ENCODE measurements at regions not wholly inside any gene's neighbourhood (a gene's known extent, or its start where the extent isn't known, plus 50 kb on each side); places are given as distances from the start of the nearest gene placed in this dataset.

DNA sequence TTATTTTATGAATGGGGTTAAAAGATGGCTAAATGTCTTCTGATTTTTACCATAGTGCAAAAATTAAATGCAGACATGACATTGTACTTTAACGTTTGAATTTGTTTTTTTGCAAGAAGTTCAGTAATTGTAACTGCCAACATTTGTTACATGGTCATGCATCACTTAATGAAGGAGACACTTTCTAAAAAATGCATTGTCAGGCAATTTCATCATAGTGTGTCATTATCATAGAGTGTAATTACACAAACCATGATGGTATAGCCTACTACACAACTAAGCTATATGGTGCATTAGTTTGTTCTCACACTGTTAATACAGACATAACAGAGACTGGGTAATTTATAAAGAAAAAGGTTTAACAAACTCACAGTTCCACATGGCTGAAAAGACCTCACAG, 50.0 kb upstream of the NAA35 start:
- Histone ChIP-seq H3K4me3 (no peak overlapping the region), H3K9me3 (no peaks in the 10 kb centered on the region), H3K27ac (no peak overlapping the region), H3K4me1 (replicated peaks) (no peaks in the 10 kb centered on the region), H3K27me3 (replicated peaks; ENCODE audit: insufficient read depth) (no peaks in the 10 kb centered on the region), H3K36me3 (no peaks in the 10 kb centered on the region)
- no peak for DNase-seq (ENCODE audit: low spot score)
- 64% methylated on average over 1 of the region's 1 CpG for WGBS
- intact Hi-C loops (cut with DNase I): no loop called here
- TF ChIP-seq, protein P1, sequence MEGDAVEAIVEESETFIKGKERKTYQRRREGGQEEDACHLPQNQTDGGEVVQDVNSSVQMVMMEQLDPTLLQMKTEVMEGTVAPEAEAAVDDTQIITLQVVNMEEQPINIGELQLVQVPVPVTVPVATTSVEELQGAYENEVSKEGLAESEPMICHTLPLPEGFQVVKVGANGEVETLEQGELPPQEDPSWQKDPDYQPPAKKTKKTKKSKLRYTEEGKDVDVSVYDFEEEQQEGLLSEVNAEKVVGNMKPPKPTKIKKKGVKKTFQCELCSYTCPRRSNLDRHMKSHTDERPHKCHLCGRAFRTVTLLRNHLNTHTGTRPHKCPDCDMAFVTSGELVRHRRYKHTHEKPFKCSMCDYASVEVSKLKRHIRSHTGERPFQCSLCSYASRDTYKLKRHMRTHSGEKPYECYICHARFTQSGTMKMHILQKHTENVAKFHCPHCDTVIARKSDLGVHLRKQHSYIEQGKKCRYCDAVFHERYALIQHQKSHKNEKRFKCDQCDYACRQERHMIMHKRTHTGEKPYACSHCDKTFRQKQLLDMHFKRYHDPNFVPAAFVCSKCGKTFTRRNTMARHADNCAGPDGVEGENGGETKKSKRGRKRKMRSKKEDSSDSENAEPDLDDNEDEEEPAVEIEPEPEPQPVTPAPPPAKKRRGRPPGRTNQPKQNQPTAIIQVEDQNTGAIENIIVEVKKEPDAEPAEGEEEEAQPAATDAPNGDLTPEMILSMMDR (IDR thresholded peaks at IDR 0.05): no peak
- TF ChIP-seq POLR2A (IDR thresholded peaks at IDR 0.05) (no peak), POLR2AphosphoS5 (IDR thresholded peaks at IDR 0.05) (no peak)

Measured in prostate gland (tissue), 2 donors.